Left lung (tissue), 4 donors: ENCODE measurements at regions not wholly inside any gene's neighbourhood (a gene's known extent, or its start where the extent isn't known, plus 50 kb on each side); places are given as distances from the start of the nearest gene placed in this dataset.
"Not testable (repeated sequence)": the region's sequence is repeated elsewhere in the genome, so short reads cannot be mapped to it uniquely, and the experiment has no call there.

ENCODE experiments used
- ATAC-seq: fragments of 200-7000 bp; cut with Tn5 transposase; one replicate; pipeline ENCODE4 v1.9.1; 2020; ENCODE audit warnings: moderate library complexity
- DNase-seq, 4 donors: peaks; one replicate each; pipeline ENCODE4 v3.0.0-alpha.2; 2013 to 2020
- H3K27ac ChIP-seq, 2 donors: fragments of 200-600 bp; sonication (generic) in 1 of 2; one replicate each; pipeline versions ENCODE4 v1.5.0 to v1.8.0; 2020 to 2021
- H3K27me3 ChIP-seq, 2 donors: fragments of 200-600 bp; sonication (generic) in 1 of 2; one replicate each; pipeline versions ENCODE4 v1.5.0 to v1.8.0; 2020 to 2021
- H3K36me3 ChIP-seq, 2 donors: fragments of 200-600 bp; sonication (generic) in 1 of 2; one replicate each; pipeline versions ENCODE4 v1.5.0 to v1.8.0; 2020 to 2021
- H3K4me1 ChIP-seq, 2 donors: fragments of 200-600 bp; one replicate each; pipeline ENCODE4 v1.8.0; 2021
- H3K4me3 ChIP-seq, 2 donors: fragments of 200-600 bp; sonication (generic) in 1 of 2; one replicate each; pipeline versions ENCODE4 v1.5.0 to v1.8.0; 2020 to 2021; ENCODE audit warnings: mild to moderate bottlenecking in 1 of 2
- H3K9me3 ChIP-seq, 2 donors: fragments of 200-600 bp; sonication (generic) in 1 of 2; one replicate each; pipeline versions ENCODE4 v1.5.0 to v1.8.0; 2020 to 2021
- CTCF ChIP-seq, 2 donors: fragments of 200-600 bp; sonication (generic) in 1 of 2; IDR thresholded peaks; one replicate each; pipeline versions ENCODE4 v1.5.0 to v1.8.0; 2021; ENCODE audit warnings: antibody characterized with exemption in 2 of 2
- intact Hi-C, 2 donors: fragments of 100-400 bp; cut with DNase I; formaldehyde crosslinking; loops; one replicate each; pipeline versions ENCODE4 v1.11.2 to v1.14.2; 2022
- donor health status: DM: no; HTN: yes; CAD: no.
- donor health status: DM: no; HTN: no; CAD: no.

GRCh38 chr15:20658024-20658423, 116.4 kb upstream of the GOLGA6L6 start:
- DNase-seq (no peak), ATAC-seq (no peak)
- Histone ChIP-seq H3K4me3 (no peak overlapping the region), H3K27ac (no peak overlapping the region), H3K36me3 (no peaks in the 10 kb centered on the region), H3K9me3 (no peaks in the 10 kb centered on the region), H3K4me1 (no peaks in the 10 kb centered on the region), H3K27me3 (no peaks in the 10 kb centered on the region)
- TF ChIP-seq CTCF (IDR thresholded peaks at IDR 0.05), result no peak
- intact Hi-C loops, result no loop called here

DNA sequence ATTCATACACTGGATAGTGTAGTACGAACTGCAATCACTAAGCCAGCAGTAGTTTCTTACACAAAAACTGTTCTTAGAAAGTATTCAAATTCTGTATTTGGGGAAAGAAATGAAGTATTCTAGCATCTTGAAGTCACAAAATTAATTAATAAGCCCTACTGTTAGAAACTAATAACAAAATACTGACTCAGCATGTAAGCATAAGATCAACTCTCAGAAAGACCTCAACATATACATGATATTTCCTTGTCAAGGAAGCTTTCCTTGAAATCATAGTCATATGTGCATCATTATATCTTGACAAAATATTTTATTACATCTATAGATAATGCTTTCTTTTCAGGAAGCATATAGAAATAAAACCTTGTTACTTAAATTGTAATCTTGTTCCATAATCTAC, 115.5 kb upstream of the GOLGA6L6 start:
- H3K4me3 ChIP-seq, result no peak overlapping the region
- no peak for ATAC-seq
- intact Hi-C loops, result no loop called here
- no peak for DNase-seq
- no peaks in the 10 kb centered on the region for H3K36me3 ChIP-seq
- H3K4me1 ChIP-seq, result no peaks in the 10 kb centered on the region
- no peaks in the 10 kb centered on the region for H3K9me3 ChIP-seq
- no peak for TF ChIP-seq CTCF (IDR thresholded peaks at IDR 0.05)
- H3K27ac ChIP-seq, result no peak overlapping the region
- no peaks in the 10 kb centered on the region for H3K27me3 ChIP-seq

- no peak for ATAC-seq
- DNase-seq, result no peak
- Histone ChIP-seq H3K4me3 (no peak overlapping the region), H3K4me1 (no peaks in the 10 kb centered on the region), H3K27me3 (no peaks in the 10 kb centered on the region), H3K36me3 (no peaks in the 10 kb centered on the region), H3K27ac (no peak overlapping the region), H3K9me3 (no peaks in the 10 kb centered on the region)
- intact Hi-C loops, result no loop called here
- no peak for TF ChIP-seq CTCF (IDR thresholded peaks at IDR 0.05)
Observed at GRCh38 chr15:20652914-20653313, 111.3 kb upstream of the GOLGA6L6 start.

GRCh38 chr15:20648402-20648975, 106.9 kb upstream of the GOLGA6L6 start:
- H3K9me3 ChIP-seq, H3K4me3 ChIP-seq, H3K27me3 ChIP-seq, H3K4me1 ChIP-seq, H3K36me3 ChIP-seq, intact Hi-C loops, H3K27ac ChIP-seq, ATAC-seq: not testable (repeated sequence)
- DNase-seq, result peak in 1 of 4 donors; percentile 48

DNA sequence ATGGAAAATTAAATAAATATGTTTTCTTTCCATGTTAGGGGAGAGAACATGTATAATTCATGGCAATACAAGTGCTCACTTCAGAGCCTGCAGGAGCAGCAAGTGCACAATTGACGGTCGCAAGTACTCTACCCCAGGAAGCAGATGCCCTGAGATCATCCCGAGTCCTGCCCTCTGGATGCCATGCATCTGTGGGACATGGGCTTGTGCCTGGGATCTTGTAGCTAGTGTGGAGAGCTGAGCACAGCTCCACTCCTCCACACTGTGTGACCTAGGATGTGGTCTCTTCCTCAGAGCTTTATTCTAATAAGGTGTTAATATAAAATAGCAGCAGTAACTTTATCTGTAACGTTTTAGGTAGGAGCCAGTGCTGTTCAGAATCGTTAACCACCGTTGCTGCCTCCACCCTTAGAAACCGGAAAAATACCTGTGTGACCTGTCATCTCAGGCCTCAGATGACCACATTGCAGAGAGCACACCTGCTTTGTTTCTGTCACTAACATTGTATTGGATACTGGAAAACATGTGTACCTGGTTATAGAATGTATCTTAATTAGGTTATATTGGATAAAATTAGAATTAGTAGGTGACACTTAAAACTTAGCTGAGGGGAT, 105.0 kb upstream of the GOLGA6L6 start:
- TF ChIP-seq CTCF (IDR thresholded peaks at IDR 0.05), result no peak
- Histone ChIP-seq H3K27ac (no peak overlapping the region), H3K27me3 (peaks cover 0 to 13% of the 10 kb centered on the region in 2 donors), H3K4me1 (no peaks in the 10 kb centered on the region), H3K9me3 (no peaks in the 10 kb centered on the region), H3K36me3 (no peaks in the 10 kb centered on the region), H3K4me3 (no peak overlapping the region)
- ATAC-seq, result no peak
- intact Hi-C loops, result no loop called here
- peak in 1 of 4 donors; percentile 50 for DNase-seq

- Histone ChIP-seq H3K4me3 (no peak overlapping the region), H3K27me3 (peaks cover 0 to 13% of the 10 kb centered on the region in 2 donors), H3K36me3 (no peaks in the 10 kb centered on the region), H3K9me3 (no peaks in the 10 kb centered on the region), H3K4me1 (no peaks in the 10 kb centered on the region), H3K27ac (no peak overlapping the region)
- DNase-seq, result peak in 2 of 4 donors; percentile 29 to 66
- TF ChIP-seq CTCF (IDR thresholded peaks at IDR 0.05), result no peak
- ATAC-seq, result peak; percentile 54
- intact Hi-C loops, result no loop called here
Observed at GRCh38 chr15:20645956-20646355, 104.4 kb upstream of the GOLGA6L6 start.
